Testis (tissue), 2 donors: ENCODE measurements at regions not wholly inside any gene's neighbourhood (a gene's known extent, or its start where the extent isn't known, plus 50 kb on each side); places are given as distances from the start of the nearest gene placed in this dataset.

Source experiments
- CTCF ChIP-seq, 3 experiments: fragments of 450-650 bp in 2 of 3; fragments of 200-600 bp in 1 of 3; sonication (generic) in 1 of 3; IDR thresholded peaks; one replicate each; pipeline ENCODE4 v1.5.1; 2016 to 2019; ENCODE audit warnings: antibody characterized with exemption in 3 of 3, mild to moderate bottlenecking in 2 of 3, moderate library complexity in 1 of 3
- POLR2A ChIP-seq: fragments of 450-650 bp; IDR thresholded peaks from one replicate; pipeline ENCODE4 v1.6.1; 2017; ENCODE audit warnings: antibody characterized with exemption, mild to moderate bottlenecking, moderate library complexity

- TF ChIP-seq POLR2A (no peak), CTCF (IDR thresholded peaks at IDR 0.05) (no peak)
Observed at GRCh38 chr9:23324511-23324910, 501.5 kb downstream of the ELAVL2 start.
